Sigmoid colon (tissue), 4 donors: ENCODE measurements at regions not wholly inside any gene's neighbourhood (a gene's known extent, or its start where the extent isn't known, plus 50 kb on each side); places are given as distances from the start of the nearest gene placed in this dataset.

Experiments used
- CTCF ChIP-seq, 4 experiments: fragments of 450-650 bp in 3 of 4; fragments of 200-600 bp in 1 of 4; IDR thresholded peaks; one replicate each; pipeline ENCODE4 v1.5.1; 2016 to 2019; ENCODE audit warnings: antibody characterized with exemption in 4 of 4, mild to moderate bottlenecking in 3 of 4, moderate library complexity in 2 of 4
- EP300 ChIP-seq, 4 donors: sonication (generic); formaldehyde crosslinking; IDR thresholded peaks; one replicate each; pipeline ENCODE4 v1.6.1; 2017; ENCODE audit warnings: antibody characterized with exemption in 4 of 4

- TF ChIP-seq EP300 (IDR thresholded peaks at IDR 0.05) (no peak), CTCF (IDR thresholded peaks at IDR 0.05) (no peak)
Measured at GRCh38 chr7:47154791-47155190, 427.1 kb downstream of the TNS3 start.
